ENCODE measurements at regions not wholly inside any gene's neighbourhood (a gene's known extent, or its start where the extent isn't known, plus 50 kb on each side); places are given as distances from the start of the nearest gene placed in this dataset.

DNA sequence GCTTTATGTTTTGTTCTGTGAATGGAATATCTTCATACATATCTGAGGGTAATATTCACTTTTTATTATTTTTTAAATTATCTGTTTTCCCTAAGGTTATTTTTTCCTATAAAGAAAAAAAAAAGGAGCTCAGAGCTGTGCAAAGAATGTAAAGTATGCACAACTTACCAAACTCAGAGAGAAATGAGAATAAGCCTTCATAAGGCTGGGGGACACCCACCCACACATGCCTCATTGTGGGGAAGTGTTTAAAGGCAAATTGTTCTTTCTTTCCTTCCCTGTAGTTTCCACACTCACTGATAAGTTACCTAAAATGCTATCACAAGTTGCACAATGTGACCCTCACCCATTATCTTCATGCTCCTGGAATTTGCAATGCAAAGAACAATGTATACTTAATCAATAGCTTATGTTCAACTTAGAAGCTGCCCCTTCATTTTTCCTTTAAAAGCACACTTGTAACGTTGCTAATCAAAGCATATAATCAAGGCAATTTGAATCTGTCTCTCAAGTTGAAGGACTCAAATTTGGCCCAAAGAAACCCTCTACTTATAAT is 108.1 kb downstream of the GNAT3 start:
- no peak overlapping the region for H2AFZ ChIP-seq (ENCODE audit: low read depth, low read length)
- no peak overlapping the region for H3K9ac ChIP-seq (ENCODE audit: low read depth, low read length)
- H3K4me2 ChIP-seq (ENCODE audit: insufficient read depth, low read length) = no peak overlapping the region
- ATAC-seq (ENCODE audit: insufficient read depth, low read depth) (no peak), DNase-seq (no peak)
- H4K20me1 ChIP-seq (ENCODE audit: insufficient read depth, low read length) = no peaks in the 10 kb centered on the region
- no peaks in the 10 kb centered on the region for H3K9me3 ChIP-seq (ENCODE audit: insufficient read depth, low read length, severe bottlenecking)
- no peaks in the 10 kb centered on the region for H3K4me1 ChIP-seq (ENCODE audit: insufficient read depth, low read length)
- no peak overlapping the region for H3K4me3 ChIP-seq (ENCODE audit: low read depth in 1 of 2, low read length in 2 of 2)
- H3K27me3 ChIP-seq (ENCODE audit: insufficient read depth, low read length, poor library complexity) = no peaks in the 10 kb centered on the region
- no peaks in the 10 kb centered on the region for H3K79me2 ChIP-seq (ENCODE audit: insufficient read depth, low read length)
- H3K36me3 ChIP-seq (ENCODE audit: insufficient read depth, low read length) = no peaks in the 10 kb centered on the region
- TF ChIP-seq EZH2 (IDR thresholded peaks at IDR 0.05; ENCODE audit: borderline replicate concordance, low read depth, low read length, severe bottlenecking) = no peak
- TF ChIP-seq, protein P1, sequence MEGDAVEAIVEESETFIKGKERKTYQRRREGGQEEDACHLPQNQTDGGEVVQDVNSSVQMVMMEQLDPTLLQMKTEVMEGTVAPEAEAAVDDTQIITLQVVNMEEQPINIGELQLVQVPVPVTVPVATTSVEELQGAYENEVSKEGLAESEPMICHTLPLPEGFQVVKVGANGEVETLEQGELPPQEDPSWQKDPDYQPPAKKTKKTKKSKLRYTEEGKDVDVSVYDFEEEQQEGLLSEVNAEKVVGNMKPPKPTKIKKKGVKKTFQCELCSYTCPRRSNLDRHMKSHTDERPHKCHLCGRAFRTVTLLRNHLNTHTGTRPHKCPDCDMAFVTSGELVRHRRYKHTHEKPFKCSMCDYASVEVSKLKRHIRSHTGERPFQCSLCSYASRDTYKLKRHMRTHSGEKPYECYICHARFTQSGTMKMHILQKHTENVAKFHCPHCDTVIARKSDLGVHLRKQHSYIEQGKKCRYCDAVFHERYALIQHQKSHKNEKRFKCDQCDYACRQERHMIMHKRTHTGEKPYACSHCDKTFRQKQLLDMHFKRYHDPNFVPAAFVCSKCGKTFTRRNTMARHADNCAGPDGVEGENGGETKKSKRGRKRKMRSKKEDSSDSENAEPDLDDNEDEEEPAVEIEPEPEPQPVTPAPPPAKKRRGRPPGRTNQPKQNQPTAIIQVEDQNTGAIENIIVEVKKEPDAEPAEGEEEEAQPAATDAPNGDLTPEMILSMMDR (IDR thresholded peaks at IDR 0.05; ENCODE audit: borderline replicate concordance, extremely low read depth, low read length, poor library complexity, severe bottlenecking) = no peak
- no peak overlapping the region for H3K27ac ChIP-seq (ENCODE audit: low read length)

- Histone ChIP-seq H4K20me1 (ENCODE audit: insufficient read depth, low read length) (no peaks in the 10 kb centered on the region), H3K9me3 (ENCODE audit: insufficient read depth, low read length, severe bottlenecking) (no peaks in the 10 kb centered on the region), H3K27ac (ENCODE audit: low read length) (no peak overlapping the region), H3K79me2 (ENCODE audit: insufficient read depth, low read length) (no peaks in the 10 kb centered on the region), H3K9ac (ENCODE audit: low read depth, low read length) (no peak overlapping the region), H2AFZ (ENCODE audit: low read depth, low read length) (no peak overlapping the region), H3K36me3 (ENCODE audit: insufficient read depth, low read length) (no peaks in the 10 kb centered on the region), H3K4me1 (ENCODE audit: insufficient read depth, low read length) (no peaks in the 10 kb centered on the region), H3K27me3 (ENCODE audit: insufficient read depth, low read length, poor library complexity) (no peaks in the 10 kb centered on the region), H3K4me2 (ENCODE audit: insufficient read depth, low read length) (no peak overlapping the region), H3K4me3 (ENCODE audit: low read depth in 1 of 2, low read length in 2 of 2) (no peak overlapping the region)
- ATAC-seq (ENCODE audit: insufficient read depth, low read depth) = no peak
- no peak for TF ChIP-seq EZH2 (IDR thresholded peaks at IDR 0.05; ENCODE audit: borderline replicate concordance, low read depth, low read length, severe bottlenecking)
- TF ChIP-seq, protein P1 (IDR thresholded peaks at IDR 0.05; ENCODE audit: borderline replicate concordance, extremely low read depth, low read length, poor library complexity, severe bottlenecking) = no peak
- DNase-seq = no peak
These were observed 110.2 kb downstream of the GNAT3 start for GRCh38 chr7:80401708-80402107.

GRCh38 chr7:80393786-80394185 is 118.1 kb downstream of the GNAT3 start:
- Histone ChIP-seq H3K9ac (ENCODE audit: low read depth, low read length) (no peak overlapping the region), H3K4me1 (ENCODE audit: insufficient read depth, low read length) (no peaks in the 10 kb centered on the region), H3K9me3 (ENCODE audit: insufficient read depth, low read length, severe bottlenecking) (no peaks in the 10 kb centered on the region), H3K27ac (ENCODE audit: low read length) (no peak overlapping the region), H3K27me3 (ENCODE audit: insufficient read depth, low read length, poor library complexity) (no peaks in the 10 kb centered on the region), H3K4me3 (ENCODE audit: low read depth in 1 of 2, low read length in 2 of 2) (no peak overlapping the region), H3K79me2 (ENCODE audit: insufficient read depth, low read length) (no peaks in the 10 kb centered on the region), H4K20me1 (ENCODE audit: insufficient read depth, low read length) (no peaks in the 10 kb centered on the region), H2AFZ (ENCODE audit: low read depth, low read length) (no peak overlapping the region), H3K36me3 (ENCODE audit: insufficient read depth, low read length) (no peaks in the 10 kb centered on the region), H3K4me2 (ENCODE audit: insufficient read depth, low read length) (no peak overlapping the region)
- DNase-seq = no peak
- ATAC-seq (ENCODE audit: insufficient read depth, low read depth) = no peak
- TF ChIP-seq EZH2 (IDR thresholded peaks at IDR 0.05; ENCODE audit: borderline replicate concordance, low read depth, low read length, severe bottlenecking) = no peak
- TF ChIP-seq, protein P1 (IDR thresholded peaks at IDR 0.05; ENCODE audit: borderline replicate concordance, extremely low read depth, low read length, poor library complexity, severe bottlenecking) = no peak
